ENCODE measurements at regions not wholly inside any gene's neighbourhood (a gene's known extent, or its start where the extent isn't known, plus 50 kb on each side); places are given as distances from the start of the nearest gene placed in this dataset.
A peak's percentile ranks its signal among the peaks of the same experiment; 100 is the strongest.

DNA sequence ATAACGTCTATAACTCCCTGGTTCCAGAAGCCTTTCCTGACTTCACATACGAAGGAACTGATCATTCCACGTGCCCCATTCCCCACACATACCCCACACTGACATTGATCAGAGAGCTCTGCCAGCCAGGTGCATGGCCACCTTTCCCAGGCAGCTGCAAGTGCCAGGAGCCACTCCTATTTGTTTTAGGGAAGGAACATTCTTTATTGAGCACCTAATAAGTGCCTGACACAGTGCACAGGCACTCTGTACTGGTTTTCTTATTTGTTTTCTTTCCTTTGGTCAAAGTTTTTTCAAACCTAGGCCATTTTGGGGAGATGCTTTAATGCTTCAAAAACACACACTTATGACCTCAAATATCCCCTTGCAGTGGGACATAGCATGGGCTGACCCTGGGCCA is 50.0 kb downstream of the PITPNM2 start:
- DNase-seq = no peak

DNA sequence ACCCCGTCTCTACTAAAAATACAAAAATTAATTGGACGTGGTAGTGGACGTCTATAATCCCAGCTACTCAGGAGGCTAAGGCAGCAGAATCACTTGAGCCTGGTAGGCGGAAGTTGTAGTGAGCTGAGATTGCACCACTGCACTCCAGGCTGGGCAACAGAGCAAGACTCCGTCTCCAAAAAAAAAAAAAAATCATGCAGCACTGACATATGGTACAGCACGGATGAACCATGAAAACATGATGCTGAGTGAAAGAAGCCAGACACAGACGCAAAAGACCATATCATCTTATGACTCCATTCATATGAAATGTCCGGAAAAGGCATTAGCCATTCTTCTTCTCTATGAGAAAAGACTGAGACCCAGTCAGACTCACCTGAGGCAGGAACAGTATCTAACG is 50.4 kb downstream of the PITPNM2 start:
- DNase-seq = no peak

DNA sequence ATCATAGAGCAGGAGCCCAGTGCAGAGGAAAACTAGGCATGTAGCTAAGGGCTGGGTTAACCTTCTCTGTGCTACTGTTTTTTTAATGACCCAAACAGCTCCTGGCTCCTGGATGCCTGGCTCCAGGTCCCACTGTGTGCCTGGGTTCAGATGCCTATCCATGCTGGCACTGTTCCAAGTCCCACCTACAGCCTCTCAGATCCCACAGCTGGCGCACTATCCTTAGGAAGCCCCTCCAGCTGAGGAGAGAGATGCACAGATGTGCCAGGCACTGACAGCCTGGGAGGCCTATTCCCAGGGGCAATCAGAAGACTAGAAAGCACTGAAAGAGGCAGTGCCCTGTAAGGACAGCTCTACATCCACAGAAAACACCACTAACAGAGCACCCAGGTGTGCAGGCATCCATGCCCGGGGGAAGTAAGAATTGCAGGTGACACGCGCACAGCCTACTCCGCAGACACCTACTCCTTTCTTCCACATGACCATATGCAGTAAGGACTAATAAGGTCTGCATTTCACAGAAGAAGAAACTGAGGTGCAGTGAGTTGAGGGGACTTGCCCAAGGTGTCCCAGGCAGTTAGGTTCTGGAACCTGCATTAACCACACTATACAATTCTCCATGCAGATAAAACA is 51.2 kb downstream of the PITPNM2 start:
- peak; percentile 56 for DNase-seq

DNA sequence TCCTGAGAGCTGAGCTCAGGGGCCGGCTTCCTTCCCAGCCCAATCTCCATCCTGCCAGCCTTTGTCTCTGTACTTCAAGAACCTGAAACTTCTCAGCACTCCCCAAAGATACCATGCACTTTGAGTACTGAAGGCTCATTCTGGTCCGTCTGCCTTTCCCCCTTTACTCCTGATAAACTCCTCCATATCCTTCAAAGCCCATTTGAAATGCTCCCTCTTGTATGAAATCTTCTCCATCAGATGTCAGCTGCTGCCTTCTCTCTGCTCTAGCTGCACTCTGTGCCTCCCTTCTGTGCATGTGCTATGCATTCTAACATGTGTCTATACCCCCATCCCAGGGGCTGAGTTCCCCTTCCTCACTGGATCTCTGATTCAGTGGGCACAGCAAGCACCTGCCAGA is 52.1 kb downstream of the PITPNM2 start:
- no peak for DNase-seq

DNA sequence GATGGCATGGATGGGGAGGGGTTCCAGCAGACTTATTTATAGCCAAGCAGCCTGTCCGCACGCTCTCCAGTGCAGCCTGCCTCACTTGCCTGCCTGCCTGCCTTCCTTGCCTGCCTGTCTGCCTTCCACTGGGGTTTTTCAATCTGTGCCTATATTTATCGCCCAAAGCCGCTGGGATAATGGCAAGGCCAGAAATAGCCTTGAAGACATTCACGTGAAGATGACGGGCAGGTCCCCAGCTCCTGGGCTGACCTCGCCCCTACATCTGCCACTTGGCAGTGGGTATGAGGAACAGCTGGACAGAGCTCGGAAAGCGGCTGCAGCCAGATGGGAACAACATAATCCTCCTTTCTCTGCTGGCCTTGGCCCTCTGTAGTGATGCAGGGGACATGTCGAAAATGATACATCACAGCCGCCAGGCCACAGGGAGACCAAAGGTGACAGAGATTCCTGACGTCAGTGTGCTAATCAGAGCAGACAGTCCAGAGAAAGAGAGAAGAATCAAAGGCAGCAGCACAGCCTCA is 53.3 kb downstream of the PITPNM2 start:
- DNase-seq = peak; percentile 98

DNA sequence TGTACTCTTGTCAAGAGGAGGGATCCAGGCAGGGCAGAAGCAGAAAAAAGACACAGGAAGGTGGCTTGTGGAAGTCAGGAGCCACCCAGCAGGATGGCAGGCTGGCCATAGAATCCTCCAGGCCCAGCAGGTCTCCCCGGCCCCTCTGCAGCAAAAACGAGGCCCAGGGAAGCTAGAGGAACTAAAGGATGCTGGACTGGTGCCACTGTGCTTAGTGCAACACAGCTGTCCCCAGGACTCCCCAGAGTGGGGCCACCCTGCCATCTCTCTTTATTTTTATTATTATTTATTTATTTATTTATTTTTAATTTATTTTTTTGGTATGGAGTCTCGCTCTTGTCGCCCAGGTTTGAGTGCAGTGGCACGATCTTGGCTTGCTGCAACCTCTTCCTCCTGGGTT is 54.1 kb downstream of the PITPNM2 start:
- no peak for DNase-seq

DNA sequence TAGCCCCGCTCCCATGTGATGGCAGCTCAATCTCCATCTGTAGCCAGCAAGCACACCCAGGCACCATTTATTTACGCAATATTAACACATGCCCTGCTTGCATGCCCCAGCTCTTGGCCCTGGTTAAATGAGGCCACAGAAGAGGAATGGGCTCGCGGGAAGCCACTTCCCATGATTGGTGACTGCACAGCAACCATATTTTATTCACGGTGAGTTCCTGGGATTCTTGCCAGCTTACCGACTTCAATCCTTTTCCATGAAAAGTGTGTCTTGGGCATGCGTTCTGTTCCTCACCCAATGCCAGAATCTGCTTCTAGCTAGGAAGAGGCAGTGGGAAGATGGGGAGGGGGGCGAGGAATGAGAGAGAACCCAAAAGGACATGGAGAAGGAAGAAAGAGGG is 54.7 kb downstream of the PITPNM2 start:
- no peak for DNase-seq

DNA sequence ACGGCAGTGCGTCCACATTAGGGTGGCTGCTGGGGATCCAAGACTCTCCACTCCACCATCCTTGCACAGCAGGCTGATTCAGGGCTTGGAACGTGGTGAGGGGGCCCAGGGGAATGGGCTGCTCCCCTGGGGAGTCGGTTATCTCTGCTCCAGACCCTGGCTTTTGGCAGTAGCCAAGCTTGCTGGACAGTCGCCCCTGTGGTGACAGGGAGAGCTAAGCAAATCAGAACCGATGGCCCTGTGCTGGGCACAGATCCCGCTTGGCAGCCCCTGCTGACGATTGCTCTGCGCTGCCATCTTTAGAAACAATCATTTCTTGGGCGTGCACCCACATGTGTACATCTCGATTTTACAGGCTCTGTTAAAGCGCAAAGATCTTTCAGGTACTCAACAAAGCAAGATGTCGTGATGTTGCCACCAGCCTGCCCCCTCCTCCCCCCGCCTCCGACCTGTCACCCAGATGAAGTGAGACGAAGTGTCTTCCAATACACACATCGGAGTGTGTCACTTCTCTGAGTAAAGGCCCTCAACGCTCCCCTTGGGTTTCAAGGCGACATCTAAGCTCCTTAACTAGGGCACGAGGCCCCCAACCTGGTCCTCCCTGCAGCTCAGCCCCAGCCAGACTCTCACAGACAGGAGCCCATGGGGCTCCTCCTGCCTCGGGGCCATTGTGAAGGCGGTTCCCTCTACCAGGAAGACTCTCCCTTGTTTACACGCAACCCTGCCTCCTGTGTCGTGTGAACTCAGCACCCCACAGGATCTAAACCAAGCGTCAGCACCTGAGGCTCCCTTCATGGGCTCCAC is 55.6 kb downstream of the PITPNM2 start:
- DNase-seq = no peak

DNA sequence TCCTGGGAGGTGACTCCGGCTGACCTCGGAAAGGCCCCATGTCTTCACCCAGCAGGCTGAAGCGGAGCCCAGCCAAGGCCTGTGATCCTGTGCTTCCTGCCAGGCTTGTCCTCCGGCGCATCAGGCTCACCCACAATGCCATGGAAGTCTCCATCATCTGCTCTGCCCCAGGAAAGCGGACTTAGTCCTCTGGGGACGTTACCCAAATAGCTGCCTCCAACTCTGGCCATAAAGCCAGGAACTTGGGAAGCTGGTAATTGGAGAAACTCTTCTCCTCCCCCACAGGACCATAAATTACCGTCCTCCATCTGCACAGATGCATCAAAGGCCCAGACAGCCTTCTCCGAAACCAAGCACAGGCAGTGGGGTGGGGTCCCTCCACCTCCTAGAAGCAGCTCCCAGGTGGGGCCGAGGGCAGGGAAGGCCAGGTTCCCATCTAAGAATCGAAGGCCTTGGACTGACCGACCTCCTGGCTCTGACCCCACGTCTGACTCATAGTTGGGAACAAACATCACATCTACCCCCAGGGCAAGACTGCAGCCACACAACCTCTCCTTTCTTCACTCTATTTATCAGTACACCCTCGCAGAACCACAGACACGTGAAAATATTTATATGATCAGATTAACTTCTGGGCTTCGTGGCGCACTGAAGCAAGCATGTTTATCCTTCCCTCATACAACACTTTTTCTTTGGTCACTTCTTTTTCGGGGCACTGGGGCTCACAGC is 56.4 kb downstream of the PITPNM2 start:
- no peak for DNase-seq

DNA sequence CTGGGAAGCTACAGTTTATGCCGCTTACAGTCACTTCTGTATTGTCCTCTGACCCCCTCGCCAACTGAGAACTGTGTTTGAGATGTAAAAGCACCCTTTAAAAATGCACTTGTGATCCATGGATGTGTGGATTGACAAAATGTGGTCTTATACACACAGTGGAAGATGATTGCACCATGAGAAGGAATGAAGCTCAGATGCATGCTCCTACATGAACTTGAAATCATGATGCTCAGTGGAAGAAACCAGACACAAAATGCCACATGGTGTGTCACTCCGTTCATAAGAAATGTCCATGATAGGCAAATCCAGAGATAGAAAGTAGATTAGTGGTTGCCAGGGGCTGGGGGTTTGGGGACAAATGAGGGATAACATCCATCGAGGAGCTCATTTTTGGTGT is 58.0 kb downstream of the PITPNM2 start:
- no peak for DNase-seq

DNA sequence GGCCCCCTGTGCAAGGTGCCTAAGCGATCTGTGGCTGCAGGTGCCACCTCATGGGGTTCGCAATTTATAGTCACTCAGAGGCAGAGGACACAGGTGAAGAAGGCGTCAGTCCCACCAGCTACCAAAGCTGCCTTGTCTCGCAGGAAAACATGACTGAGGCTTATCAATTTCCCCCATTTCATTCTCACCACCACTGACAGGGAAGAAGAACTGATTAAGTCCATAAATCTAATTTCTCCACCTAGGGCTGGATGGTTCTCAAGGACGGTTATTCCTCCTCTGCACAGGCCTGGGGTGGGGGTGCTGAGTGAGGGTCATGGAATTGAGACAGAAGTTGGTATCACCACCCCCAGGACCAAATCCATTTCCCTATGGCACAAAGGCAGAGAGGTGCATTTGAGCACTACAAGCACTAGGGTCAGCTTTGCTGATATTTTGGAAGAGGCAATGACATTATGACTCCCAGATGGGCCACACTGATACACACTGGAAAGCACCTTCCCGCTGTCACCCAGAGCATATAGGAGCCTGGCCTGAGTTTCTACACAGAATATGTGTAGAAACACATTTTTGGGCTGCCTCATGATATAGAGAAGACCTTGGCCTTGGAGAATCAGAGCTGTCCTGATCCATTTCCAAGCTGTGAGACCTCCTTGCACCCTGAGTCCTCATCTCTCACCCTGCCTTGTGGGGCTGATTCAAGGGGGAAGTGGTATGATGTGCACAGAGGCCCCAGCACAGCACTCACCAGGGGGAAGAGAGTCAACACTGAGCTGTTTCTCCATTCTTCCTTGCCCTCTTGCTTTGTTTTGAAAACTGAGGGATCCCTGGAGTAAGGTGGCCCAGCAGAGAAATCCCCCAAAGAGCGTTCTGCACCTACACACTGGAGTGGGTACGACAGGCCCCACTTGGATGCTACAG is 59.4 kb downstream of the PITPNM2 start:
- no peak for DNase-seq

DNA sequence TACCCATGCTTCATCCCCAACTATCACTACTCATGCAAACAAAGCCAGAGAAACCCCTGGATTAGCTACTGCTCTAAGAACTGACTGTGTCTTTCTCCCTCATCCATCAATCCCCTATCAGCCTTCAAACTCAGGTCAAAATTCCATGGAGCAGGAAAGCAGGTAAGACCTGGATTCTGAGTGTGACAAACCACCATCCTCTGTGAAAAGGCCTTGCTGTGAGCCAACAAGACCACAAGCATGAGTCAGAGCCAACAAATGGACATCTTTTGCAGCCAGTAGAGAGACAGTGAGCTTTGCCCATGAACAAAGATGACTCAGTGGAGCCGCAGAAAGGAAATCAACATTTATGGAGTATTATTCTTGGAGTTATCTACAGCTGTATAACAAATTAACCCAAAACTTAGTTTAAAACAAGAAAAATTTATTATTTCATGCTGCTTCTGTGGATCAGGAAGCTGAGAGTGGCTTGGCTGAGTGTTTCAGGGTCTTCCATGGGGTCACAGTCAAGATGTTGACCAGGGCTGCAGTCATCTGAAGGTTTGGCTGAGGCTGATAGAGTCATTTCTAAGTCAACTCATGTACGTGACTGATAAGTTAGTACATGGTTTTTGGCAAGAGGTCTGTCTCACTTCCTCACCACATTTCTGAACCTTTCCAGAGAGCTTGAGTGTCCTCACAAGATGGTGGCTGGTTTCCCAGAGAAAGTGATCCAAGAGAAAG is 61.1 kb downstream of the PITPNM2 start:
- no peak for DNase-seq

DNA sequence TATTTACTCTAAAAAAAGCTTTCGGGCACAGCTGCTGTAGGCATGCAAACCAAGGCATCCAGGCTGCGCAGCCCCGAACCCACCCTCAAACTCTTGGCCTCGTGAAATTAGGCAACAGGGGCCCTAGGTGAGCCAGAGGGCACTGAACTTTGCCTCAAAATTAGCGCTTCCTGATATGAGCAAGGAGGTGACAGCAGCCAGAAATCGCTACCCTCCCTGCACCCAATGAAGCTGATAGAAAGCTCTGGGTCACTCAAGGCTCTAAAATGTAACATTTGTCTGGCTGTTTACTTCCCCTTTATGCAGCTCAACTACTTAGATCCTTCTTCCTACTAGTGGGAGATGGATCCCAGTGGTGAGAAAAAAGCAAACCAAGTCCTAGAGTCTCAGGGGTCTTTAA is 61.8 kb downstream of the PITPNM2 start:
- no peak for DNase-seq

DNA sequence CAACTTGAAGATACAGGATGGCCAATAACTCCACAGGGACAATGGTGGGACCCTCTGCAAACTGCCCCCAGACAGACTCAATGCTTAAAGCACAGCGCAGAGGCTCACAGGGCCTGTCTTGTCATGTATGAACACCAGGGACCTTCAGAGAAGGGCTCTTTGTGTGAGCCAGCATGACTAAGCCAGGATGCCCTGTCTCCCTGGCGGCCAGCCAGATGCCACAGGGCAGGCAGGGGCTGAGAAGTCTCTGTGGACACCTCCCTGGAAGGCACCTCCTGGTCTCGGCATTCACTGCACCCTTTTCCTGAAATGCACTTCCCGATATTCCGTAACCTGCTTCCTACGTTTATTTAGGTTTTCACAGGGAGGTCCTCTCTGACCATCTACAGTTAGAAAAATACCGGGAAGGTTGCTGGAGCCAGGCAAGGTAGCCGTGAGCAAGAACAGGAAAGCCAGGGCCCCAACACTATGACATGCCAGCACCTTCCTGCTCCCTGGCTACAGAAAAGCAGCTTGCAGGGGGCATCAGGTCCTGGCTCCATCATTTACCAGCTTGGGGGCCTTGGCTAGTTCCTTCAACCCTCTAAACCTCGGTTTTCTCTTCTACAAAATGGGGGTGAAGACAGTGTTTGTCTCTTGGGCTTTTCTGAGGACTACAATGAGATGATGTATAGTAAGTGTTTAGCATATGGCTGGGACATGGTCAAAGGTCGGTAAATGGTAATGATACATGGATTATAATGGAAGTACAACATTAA is 65.0 kb downstream of the PITPNM2 start:
- DNase-seq = no peak

DNA sequence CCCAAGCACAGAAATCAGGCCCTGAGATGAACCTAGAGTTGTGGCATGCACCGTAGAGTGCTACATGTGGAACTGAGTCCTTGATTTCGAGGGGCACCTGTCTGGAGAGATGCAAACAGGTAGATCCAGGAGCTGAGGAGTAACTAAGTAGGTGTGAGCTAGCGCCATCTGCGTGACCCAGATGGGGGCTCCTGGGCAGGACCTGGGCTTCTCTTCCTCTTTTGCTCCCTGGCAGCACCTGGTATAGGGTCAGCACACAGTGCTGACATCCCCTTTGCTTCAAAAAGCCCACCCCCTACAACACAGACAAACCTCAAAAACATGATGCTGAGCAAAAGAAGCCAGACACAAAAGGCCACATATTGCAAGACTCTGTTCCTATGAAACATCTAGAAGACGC is 65.8 kb downstream of the PITPNM2 start:
- no peak for DNase-seq

DNA sequence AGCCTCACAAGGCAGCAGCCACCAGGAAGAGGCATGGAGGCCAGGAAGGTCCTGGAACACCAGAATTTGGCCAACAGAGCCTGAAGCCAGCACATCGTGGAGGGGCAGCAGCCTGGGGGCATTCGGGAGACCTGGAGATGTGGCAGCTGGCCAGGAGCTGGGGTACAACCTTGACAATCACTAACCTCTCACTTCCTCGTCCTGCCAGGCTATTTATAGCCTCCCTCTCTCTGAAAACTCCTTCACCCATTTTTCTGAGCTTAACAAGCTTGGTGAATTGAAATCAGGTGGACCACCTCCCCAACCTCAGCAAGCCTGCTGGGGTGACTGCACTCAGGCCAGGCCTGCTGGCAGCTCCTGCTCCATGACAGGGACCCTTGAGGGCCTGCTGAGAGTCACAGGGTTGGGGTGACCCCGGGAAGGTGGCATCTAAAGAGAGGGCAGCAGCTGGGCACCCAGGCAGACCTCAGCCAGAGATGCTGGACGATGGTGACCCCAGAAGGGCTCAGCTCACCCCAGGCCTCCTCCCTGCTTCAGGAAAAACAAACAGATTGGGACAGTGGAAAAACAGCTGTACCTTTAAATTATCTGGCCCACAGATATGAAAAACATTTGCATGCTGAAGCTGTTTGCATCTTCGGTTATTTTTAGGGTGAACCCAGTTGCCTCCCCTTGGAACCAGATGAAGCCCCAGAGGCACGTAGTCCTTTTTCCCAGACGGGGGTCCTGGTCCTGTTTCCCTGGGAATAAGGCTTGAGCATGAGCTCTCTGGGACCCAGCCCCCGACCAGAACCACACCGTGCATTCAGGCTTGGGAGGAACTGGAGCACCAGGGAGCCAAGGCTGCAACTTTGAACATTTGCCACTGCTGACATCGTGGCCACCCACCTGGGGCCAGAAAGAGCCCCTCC is 67.0 kb downstream of the PITPNM2 start:
- no peak for DNase-seq

DNA sequence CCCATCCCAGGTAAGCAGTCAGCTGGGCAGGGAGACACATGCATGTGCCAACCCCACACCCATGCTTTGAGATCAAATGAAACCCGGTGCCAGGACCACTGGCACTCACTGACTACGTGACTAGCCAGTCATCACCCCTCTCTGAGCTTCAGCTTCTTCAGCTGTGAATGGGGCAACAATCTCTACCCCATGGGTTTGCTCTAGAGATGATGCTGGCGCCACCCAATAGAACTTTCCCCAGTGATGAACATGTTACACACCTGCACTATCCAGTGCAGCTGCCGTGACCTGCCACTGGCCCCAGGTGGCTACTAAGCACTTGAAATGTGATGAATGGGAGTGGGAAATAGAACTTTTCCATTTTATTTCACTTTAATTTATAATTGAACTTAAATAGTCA is 70.3 kb downstream of the PITPNM2 start:
- DNase-seq = no peak

DNA sequence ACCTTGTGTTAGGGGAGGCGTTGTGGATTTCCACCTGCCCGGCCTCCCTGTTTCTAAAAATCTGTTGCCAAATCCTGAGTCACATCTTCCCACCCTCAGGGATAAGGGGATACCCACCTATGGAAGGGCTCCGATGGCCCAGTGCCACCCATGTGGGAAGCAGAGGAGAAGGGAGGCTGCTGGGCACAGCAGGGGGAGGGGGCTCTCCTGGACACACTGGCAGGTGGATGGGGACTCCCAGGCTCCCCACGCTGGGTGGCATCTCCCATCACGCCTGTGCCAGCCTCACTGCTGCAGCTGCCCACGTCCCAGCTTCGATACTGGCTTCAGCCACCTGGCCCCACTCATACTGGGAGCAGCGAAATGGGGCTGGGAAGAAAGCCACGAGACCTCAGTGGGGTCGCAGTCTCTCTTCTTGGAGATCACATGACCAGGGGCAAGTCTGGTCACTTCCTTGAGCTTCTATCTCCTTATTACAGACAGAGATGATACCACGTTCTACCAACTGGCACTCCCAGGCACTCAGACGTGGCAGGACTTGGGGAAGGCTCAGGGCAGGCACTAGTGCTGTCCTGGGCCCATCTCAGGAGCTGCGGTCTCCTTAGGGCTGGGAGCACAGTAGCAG is 72.2 kb downstream of the PITPNM2 start:
- no peak for DNase-seq

DNA sequence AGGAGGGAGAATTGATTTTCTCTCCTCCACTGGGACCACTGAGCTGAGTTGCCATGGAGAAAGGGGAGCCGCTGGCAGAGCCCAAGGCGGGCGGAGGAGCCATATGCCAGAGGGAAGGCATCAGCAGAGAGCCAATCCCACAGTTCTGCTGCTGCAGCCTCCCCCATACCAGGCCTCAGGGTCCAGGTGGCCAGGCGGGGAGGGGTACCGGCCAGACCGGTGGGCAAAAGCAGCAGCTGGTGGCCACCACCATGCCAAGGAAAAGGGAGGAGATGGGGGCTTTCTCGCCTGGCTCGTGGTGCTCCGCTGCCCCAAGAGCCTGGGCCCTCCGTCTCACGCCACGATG is 72.8 kb downstream of the PITPNM2 start:
- peak; percentile 67 for DNase-seq
